ENCODE measurements at regions not wholly inside any gene's neighbourhood (a gene's known extent, or its start where the extent isn't known, plus 50 kb on each side); places are given as distances from the start of the nearest gene placed in this dataset.

DNA sequence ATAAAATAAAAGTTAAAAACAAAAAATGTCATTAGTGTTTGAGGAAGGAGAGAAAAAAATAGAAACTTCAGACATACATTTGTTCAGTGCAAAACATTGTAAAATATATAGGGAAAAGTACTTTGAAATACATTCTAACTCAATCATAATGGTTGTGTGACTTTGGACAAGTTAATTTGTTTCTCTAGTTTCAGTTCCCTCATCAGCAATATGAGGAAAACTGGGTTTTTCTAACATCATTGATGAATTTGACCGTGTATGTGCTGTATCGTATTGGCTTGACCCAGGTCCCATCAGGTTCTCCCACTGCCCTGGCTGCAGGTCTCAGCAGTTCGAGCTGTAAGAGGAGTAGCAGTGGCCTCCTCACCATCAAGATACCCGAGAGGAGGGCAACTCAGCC, 173.9 kb upstream of the ATF7IP start:
- Histone ChIP-seq H3K23ac (ENCODE audit: insufficient read length, low read depth, low read length) (no peak overlapping the region), H3K9ac (ENCODE audit: extremely low read depth, insufficient read length, low read length) (no peak overlapping the region), H4K5ac (ENCODE audit: insufficient read length, low read depth, low read length) (no peak overlapping the region), H3K79me1 (ENCODE audit: insufficient read depth, low read depth, low read length, poor library complexity, severe bottlenecking) (no peaks in the 10 kb centered on the region), H3K4me1 (ENCODE audit: insufficient read depth, low read length) (peaks cover 4% of the 10 kb centered on the region; the same call in 1 of the 2 replicates), H3K4ac (ENCODE audit: low read depth, low read length) (no peak overlapping the region), H3K9me3 (ENCODE audit: control insufficient read depth, low read depth, low read length) (no peaks in the 10 kb centered on the region), H2AFZ (ENCODE audit: low read length) (no peak overlapping the region), H2BK5ac (ENCODE audit: insufficient read length, low read length) (no peak overlapping the region), H3K23me2 (ENCODE audit: insufficient read length, low read depth, low read length, poor library complexity, severe bottlenecking) (no peaks in the 10 kb centered on the region), H2BK12ac (ENCODE audit: insufficient read length, low read depth, low read length) (no peak overlapping the region), H3T11ph (ENCODE audit: low read length) (no peak overlapping the region), H4K91ac (ENCODE audit: insufficient read length, low read depth, low read length) (no peak overlapping the region), H3K4me2 (ENCODE audit: insufficient read depth, insufficient read length, low read length) (no peak overlapping the region), H2AK5ac (ENCODE audit: insufficient read length, low read length) (no peak overlapping the region), H3K18ac (ENCODE audit: insufficient read length, low read depth, low read length) (no peak overlapping the region), H2BK15ac (ENCODE audit: low read depth, low read length) (no peak overlapping the region), H3K27ac (ENCODE audit: insufficient read length, low read depth, low read length) (no peak overlapping the region), H3K27me3 (ENCODE audit: insufficient read depth, low read length) (no peaks in the 10 kb centered on the region), H3K14ac (ENCODE audit: insufficient read depth, low read length) (no peak overlapping the region), H3K56ac (ENCODE audit: insufficient read length, low read depth, low read length) (no peak overlapping the region), H4K8ac (replicated peaks; ENCODE audit: insufficient read length, low read depth, low read length) (no peak overlapping the region), H4K20me1 (ENCODE audit: control insufficient read depth, insufficient read depth, insufficient read length) (no peaks in the 10 kb centered on the region), H3K79me2 (ENCODE audit: insufficient read depth, low read length) (no peaks in the 10 kb centered on the region), H2BK120ac (ENCODE audit: low read depth, low read length, poor library complexity, severe bottlenecking) (no peak overlapping the region), H2BK20ac (ENCODE audit: low read depth, low read length, poor library complexity, severe bottlenecking) (no peak overlapping the region)
- peaks cover 7 to 10% of the 10 kb centered on the region in 2 experiments; a peak in 3 of 4 replicates for H3K4me1 Mint-ChIP-seq
- peaks cover 1% of the 10 kb centered on the region; the same call in 1 of the 2 replicates for H3K27me3 Mint-ChIP-seq (ENCODE audit: low read depth)
- TF ChIP-seq, protein P1, sequence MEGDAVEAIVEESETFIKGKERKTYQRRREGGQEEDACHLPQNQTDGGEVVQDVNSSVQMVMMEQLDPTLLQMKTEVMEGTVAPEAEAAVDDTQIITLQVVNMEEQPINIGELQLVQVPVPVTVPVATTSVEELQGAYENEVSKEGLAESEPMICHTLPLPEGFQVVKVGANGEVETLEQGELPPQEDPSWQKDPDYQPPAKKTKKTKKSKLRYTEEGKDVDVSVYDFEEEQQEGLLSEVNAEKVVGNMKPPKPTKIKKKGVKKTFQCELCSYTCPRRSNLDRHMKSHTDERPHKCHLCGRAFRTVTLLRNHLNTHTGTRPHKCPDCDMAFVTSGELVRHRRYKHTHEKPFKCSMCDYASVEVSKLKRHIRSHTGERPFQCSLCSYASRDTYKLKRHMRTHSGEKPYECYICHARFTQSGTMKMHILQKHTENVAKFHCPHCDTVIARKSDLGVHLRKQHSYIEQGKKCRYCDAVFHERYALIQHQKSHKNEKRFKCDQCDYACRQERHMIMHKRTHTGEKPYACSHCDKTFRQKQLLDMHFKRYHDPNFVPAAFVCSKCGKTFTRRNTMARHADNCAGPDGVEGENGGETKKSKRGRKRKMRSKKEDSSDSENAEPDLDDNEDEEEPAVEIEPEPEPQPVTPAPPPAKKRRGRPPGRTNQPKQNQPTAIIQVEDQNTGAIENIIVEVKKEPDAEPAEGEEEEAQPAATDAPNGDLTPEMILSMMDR (conservative IDR thresholded peaks at IDR 0.05), result no peak
- no peaks in the 10 kb centered on the region for H3K9me3 Mint-ChIP-seq
- H3K4me3 Mint-ChIP-seq, result no peak overlapping the region
- no peak for DNase-seq
- H3K36me3 Mint-ChIP-seq (ENCODE audit: insufficient read depth in 1 of 3, low read depth in 3 of 3), result no peaks in the 10 kb centered on the region
- H3K27ac Mint-ChIP-seq, result peak overlapping the region in 1 of 3 experiments; percentile 10; a peak in 1 of 7 replicates
- no CpG with 5 or more reads among the region's 4 CpGs for WGBS (ENCODE audit: extremely low coverage, insufficient read length, low lambda C conversion rate)
